DMS153 treated with DMSO at 0.1 percent for 48 hours (cell line): ENCODE measurements at regions not wholly inside any gene's neighbourhood (a gene's known extent, or its start where the extent isn't known, plus 50 kb on each side); places are given as distances from the start of the nearest gene placed in this dataset.
"Not testable (repeated sequence)": the region's sequence is repeated elsewhere in the genome, so short reads cannot be mapped to it uniquely, and the experiment has no call there.

Experiments
- DNase-seq: peaks from one replicate; lab custom pipeline; 2025; ENCODE audit not compliant: unreplicated experiment; lab: John Stamatoyannopoulos, UW

DNA sequence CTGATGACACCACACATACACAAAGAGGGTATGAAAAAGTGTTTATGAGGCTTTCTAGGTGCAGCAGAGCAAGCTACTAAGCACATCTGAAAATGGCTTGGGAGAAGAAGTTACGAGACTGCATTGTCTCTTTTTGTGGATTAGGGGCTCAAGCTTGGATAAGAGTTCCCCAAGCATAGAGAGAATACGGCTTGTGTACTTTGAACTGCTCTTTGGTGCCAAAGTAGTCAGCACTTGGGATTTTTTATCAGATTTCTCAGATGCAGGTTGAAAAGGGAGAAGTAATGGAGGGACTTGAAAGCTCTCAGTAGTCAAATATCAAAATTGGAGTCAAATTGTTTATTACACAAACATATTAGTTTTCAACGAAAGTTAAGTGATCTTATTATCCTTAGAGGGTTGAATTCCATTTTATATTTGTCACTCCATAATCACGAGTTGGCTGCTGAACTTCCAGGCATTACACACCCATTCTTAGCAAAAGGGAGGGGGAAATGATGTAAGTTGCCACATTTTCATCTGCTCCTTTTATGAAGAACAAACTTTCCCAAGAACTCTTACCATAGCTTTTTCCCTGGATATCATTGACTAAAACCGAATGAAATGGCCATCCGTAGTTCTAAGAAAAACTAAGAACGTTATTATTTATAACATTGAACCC is 1904.9 kb downstream of the PCDH7 start:
- no peak for DNase-seq

DNA sequence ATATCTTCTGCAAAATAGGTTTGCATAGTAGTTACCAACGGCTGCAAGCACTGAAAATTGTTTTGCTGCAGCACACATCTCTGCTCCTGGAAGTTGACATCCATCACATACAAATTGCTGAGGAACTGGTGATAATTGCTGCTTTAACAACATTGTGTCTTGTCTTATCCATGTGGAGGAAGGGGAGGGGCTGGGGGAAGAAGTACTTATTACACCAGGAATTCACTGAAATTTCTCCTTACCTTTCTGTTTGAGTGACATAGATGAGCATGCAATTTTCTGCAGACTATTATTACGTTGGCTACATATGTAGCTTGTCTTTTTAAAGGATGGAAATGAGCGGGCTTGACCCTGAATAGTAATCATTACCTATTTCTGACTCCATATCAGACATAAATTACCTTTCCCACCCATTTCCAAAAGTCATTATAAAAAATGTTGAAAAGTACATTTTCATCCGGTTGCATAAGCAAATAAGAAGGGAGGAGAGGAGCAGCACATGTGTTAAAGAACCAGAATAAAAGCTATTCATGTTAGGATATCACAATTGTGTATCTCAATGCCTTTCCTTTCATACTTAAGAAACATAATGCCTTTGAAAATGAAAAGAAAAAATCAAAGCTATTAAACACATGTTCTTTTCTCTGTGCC is 1905.6 kb downstream of the PCDH7 start:
- DNase-seq, result no peak

DNA sequence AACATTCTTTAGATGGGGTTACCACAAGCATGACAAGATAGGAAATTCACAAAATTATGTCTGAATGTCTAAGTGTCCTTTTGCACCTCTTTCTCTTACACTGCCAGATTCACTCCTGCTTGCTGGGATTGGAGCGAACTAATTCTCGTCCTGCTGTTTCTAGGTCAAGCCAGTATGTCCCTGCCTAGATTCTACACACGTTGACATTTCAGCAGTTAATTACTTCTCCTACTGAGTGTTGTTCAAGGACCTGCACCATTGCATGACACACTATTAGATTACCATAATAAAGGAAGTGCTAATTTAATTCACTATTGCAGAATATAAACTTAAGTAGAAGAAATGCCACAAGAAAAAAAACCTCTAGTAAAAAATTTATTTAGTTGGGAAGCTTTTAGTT is 1911.7 kb downstream of the PCDH7 start:
- DNase-seq, result no peak

GRCh38 chr4:32633421-32633820 is 1913.3 kb downstream of the PCDH7 start:
- DNase-seq, result no peak

DNA sequence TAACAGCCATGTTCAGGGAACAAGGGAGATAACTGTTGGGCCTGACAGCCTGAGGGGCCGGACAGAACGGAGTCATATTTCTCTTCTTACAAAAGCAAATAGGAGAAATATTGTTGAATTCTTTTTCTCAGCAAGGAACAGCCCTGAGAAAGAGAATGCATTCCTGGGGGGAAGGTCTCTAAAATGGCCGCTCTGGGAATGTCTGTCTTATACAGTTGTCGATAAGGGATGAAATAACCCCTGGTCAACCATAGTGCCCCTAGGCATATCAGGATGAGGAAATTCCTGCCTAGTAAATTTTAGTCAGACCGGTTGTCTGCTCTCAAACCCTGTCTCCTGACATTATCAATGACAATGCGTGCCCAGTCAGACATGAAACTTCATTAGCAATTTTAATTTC is 1925.5 kb downstream of the PCDH7 start:
- no peak for DNase-seq

DNA sequence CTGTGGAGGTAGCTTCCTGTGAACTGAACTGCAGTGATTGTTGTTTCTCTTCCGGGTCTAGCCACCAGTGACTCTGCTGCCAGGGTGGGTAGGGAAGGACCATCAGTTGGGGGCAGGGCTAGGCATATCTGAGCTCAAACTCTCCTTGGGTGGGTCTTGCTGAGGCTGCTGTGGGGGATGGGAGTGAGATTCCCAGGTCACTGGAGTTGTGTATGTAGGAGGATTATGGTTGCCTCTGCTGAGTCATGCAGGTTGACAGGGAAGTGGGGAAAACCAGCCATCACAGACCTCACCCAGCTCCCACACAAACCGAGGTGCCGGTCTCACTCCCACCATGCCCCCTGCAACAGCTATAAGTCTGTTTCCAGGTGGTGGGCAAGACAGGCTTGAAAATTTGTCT is 1937.8 kb downstream of the PCDH7 start:
- DNase-seq, result no peak

GRCh38 chr4:32661229-32661628 is 1941.1 kb downstream of the PCDH7 start:
- DNase-seq, result no peak

DNA sequence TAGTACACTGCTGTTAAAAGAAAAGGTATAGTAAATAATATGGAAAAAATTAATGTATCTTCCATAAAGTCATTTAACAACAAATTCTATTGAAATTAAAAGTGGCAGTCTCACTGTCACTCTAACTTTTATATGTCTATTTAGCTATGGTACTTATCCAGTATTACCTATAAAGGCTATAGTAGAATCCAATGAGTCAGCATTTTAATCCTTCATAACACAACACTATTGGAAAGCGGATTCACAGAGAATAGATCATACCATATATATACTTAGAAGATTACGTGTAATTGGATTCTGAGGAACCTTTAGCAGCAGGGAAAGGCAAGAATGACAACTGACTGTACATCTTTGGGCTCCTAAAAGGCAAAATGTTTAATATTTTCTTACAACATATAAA is 1942.6 kb downstream of the PCDH7 start:
- no peak for DNase-seq

DNA sequence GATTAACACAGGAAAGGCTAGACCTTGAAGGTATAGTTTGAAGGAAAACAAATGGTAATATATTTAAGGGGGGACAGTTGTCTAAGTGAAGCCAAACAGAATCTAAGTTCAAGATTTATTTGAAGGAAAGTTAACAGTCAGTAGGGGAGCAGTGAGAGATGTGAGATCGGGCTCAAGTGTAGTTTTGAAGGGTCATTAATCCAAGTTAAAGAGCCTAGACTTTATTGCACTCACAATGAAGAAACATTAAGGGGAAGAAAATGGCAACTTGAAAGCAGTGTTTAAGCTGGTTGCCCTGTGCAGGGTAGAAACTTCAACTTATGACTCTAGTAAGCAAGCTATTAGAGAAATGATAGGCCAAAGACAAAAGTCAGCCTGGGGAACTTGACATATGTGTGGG is 1952.2 kb downstream of the PCDH7 start:
- DNase-seq, result no peak

DNA sequence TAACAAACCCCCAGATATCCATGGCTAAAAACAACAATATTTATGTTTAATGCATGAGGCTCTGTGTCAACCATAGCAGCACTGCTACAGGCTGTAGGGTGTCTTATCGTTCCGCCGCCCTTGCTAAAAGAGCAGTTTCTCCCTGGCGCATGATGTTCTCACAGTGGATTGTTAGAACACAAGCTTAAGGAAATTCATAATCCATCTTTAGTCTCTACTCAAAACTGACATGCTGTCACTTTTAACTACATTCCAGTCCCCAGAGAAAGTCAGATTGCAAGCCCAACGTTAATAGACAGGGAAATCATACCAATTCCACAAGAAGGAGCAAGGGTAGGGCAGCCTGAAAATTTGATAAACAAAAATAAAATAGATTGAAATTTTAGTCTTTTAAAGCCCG is 1960.8 kb downstream of the PCDH7 start:
- no peak for DNase-seq

DNA sequence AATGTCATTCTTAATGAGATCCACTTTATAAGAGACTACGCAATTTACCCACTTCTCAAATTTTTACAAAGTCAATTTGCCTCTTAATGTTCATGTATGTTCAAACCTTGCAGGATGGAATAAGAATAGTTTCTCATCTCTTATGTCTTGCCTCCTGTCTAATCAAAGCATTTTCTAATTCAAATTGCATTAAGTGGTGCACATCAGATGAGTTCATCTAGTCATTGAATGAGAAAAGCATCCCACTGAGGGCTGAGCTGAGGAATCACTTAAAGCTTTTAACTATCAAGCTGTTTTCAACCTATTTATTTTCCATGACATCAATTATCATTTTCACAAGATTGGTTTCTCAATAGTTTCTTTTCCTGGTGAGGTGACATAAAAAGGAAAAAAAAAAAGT is 1964.0 kb downstream of the PCDH7 start:
- DNase-seq, result no peak

GRCh38 chr4:32686123-32686522 is 1966.0 kb downstream of the PCDH7 start:
- DNase-seq, result no peak

- DNase-seq, result no peak
Measured at GRCh38 chr4:32689518-32689917, 1969.3 kb downstream of the PCDH7 start.

GRCh38 chr4:32697281-32697814 is 1977.2 kb downstream of the PCDH7 start:
- no peak for DNase-seq

- DNase-seq, result no peak
Measured at GRCh38 chr4:32700838-32701237, 1980.7 kb downstream of the PCDH7 start.

GRCh38 chr4:32706893-32707292 is 1986.7 kb downstream of the PCDH7 start:
- DNase-seq, result no peak

GRCh38 chr4:32716090-32716620 is 1996.0 kb downstream of the PCDH7 start:
- not testable (repeated sequence) for DNase-seq

DNA sequence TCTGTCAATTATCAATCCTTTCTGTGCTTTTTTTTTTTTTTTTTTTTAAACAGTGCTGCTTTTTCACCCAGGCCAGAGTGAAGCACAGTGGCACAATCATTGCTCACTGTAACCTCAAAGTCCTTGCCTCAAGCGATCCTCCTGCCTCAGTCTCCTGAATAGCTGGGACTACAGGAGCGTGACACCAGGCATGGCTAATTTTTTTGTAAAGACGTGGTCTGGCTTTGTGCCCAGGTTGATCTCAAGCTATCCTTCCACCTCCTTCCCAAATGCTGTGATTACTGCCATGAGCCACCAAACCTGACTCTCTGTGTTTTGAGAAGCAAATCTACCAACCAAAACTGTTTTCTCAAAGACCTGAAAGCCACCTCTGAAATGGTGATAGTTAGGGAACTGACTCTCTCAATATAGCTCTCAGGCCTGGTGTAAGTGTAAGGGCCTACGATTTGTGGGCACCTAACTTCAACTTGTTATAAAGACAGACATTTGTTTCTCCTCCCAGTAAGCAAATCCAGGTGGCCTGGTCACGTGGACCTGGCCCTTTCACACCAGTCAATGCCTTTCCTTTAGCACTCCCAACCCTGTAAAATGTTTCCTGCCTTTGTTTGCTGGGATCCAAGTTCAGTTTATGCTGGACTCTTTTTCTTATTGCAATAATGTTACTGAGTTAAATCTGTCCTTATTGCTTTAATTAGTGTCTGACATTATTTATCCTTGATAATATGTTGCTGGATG is 2015.9 kb downstream of the PCDH7 start:
- no peak for DNase-seq

- DNase-seq, result no peak
Measured at GRCh38 chr4:32744211-32744610, 2024.0 kb downstream of the PCDH7 start.

- DNase-seq, result no peak
Measured at GRCh38 chr4:32745351-32745750, 2025.2 kb downstream of the PCDH7 start.

GRCh38 chr4:32748061-32748460 is 2027.9 kb downstream of the PCDH7 start:
- no peak for DNase-seq

- DNase-seq, result no peak
Measured at GRCh38 chr4:32748498-32748897, 2028.3 kb downstream of the PCDH7 start.
